Sigmoid colon (tissue), 6 donors: ENCODE measurements at regions not wholly inside any gene's neighbourhood (a gene's known extent, or its start where the extent isn't known, plus 50 kb on each side); places are given as distances from the start of the nearest gene placed in this dataset.

Experiments
- DNase-seq: peaks from one replicate; pipeline ENCODE4 v3.0.0-alpha.2; 2019
- H3K27ac ChIP-seq, 4 donors: fragments of 200-600 bp; sonication (generic); one replicate each; pipeline ENCODE4 v1.5.1; 2016 to 2019; ENCODE audit warnings: mild to moderate bottlenecking in 1 of 4
- H3K27me3 ChIP-seq, 3 donors: fragments of 200-600 bp; sonication (generic); one replicate each; pipeline ENCODE4 v1.5.1; 2019; ENCODE audit warnings: mild to moderate bottlenecking in 1 of 3
- H3K36me3 ChIP-seq, 4 donors: fragments of 200-600 bp; sonication (generic); one replicate each; pipeline ENCODE4 v1.5.1; 2016 to 2019
- H3K4me1 ChIP-seq, 4 donors: fragments of 200-600 bp; sonication (generic); one replicate each; pipeline ENCODE4 v1.5.1; 2017 to 2019
- H3K4me3 ChIP-seq, 4 donors: fragments of 200-600 bp; sonication (generic); one replicate each; pipeline ENCODE4 v1.5.1; 2017 to 2019; ENCODE audit warnings: mild to moderate bottlenecking in 2 of 4, moderate library complexity in 1 of 4
- H3K9me3 ChIP-seq, 4 donors: fragments of 200-600 bp in 3 of 4; sonication (generic) in 3 of 4; one replicate each; pipeline versions ENCODE4 v1.5.1 to v1.6.1; 2013 to 2019
- EP300 ChIP-seq, 4 donors: sonication (generic); formaldehyde crosslinking; IDR thresholded peaks; one replicate each; pipeline ENCODE4 v1.6.1; 2017; ENCODE audit warnings: antibody characterized with exemption in 4 of 4
- POLR2A ChIP-seq, 2 donors: fragments of 450-650 bp; IDR thresholded peaks; one replicate each; pipeline ENCODE4 v1.6.1; 2016; ENCODE audit warnings: antibody characterized with exemption in 2 of 2, mild to moderate bottlenecking in 2 of 2, moderate library complexity in 2 of 2
- POLR2AphosphoS5 ChIP-seq, 4 donors: sonication (generic); formaldehyde crosslinking; IDR thresholded peaks; one replicate each; pipeline ENCODE4 v1.6.1; 2017; ENCODE audit warnings: antibody characterized with exemption in 4 of 4
- WGBS, 2 donors: extraction: QIAGEN DNeasy Blood & Tissue Kit; methylation state at CpG; one replicate each; pipeline ENCODE4 v1.1.7; 2013; 5-methylcytosine and 5-hydroxymethylcytosine counted together
- intact Hi-C: fragments of 100-400 bp; cut with DNase I; formaldehyde crosslinking; loops from one replicate; pipeline ENCODE4 v1.15.1; 2023
- TF ChIP-seq, protein P1 (sequence below), 4 experiments: fragments of 450-650 bp in 3 of 4; fragments of 200-600 bp in 1 of 4; IDR thresholded peaks; one replicate each; pipeline ENCODE4 v1.5.1; 2016 to 2019; ENCODE audit warnings: antibody characterized with exemption in 4 of 4, mild to moderate bottlenecking in 3 of 4, moderate library complexity in 2 of 4
- donor health status: healthy with polysubstance abuse.
- donor health status: healthy.

DNA sequence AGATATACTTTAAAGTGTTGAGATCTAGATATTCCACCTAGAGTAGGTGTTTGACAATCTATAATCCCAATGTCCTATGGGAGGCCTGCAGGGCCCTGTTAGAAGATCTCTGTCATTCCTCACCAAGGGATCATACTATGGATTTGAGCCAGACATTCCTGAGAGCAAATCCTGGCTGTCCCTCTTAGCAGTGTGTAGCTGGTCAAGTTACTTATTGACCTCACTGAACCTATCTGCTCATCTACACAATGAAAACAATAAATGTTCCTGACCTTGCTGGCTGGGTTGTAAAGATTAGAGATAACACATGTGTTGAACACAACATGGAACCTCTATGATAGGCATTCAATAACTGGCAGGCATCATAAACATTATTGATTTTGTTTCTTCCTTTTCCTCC, 265.6 kb upstream of the ATP11B start:
- Histone ChIP-seq H3K4me1 (no peaks in the 10 kb centered on the region), H3K4me3 (no peak overlapping the region), H3K9me3 (no peaks in the 10 kb centered on the region), H3K36me3 (no peaks in the 10 kb centered on the region), H3K27me3 (no peaks in the 10 kb centered on the region), H3K27ac (no peak overlapping the region)
- DNase-seq, result no peak
- intact Hi-C loops, result no loop called here
- TF ChIP-seq POLR2AphosphoS5 (IDR thresholded peaks at IDR 0.05) (no peak), POLR2A (IDR thresholded peaks at IDR 0.05) (no peak), EP300 (IDR thresholded peaks at IDR 0.05) (no peak)
- TF ChIP-seq, protein P1, sequence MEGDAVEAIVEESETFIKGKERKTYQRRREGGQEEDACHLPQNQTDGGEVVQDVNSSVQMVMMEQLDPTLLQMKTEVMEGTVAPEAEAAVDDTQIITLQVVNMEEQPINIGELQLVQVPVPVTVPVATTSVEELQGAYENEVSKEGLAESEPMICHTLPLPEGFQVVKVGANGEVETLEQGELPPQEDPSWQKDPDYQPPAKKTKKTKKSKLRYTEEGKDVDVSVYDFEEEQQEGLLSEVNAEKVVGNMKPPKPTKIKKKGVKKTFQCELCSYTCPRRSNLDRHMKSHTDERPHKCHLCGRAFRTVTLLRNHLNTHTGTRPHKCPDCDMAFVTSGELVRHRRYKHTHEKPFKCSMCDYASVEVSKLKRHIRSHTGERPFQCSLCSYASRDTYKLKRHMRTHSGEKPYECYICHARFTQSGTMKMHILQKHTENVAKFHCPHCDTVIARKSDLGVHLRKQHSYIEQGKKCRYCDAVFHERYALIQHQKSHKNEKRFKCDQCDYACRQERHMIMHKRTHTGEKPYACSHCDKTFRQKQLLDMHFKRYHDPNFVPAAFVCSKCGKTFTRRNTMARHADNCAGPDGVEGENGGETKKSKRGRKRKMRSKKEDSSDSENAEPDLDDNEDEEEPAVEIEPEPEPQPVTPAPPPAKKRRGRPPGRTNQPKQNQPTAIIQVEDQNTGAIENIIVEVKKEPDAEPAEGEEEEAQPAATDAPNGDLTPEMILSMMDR (IDR thresholded peaks at IDR 0.05), result no peak

GRCh38 chr3:182530316-182530715, 263.0 kb upstream of the ATP11B start:
- no peaks in the 10 kb centered on the region for H3K27me3 ChIP-seq
- DNase-seq, result no peak
- 82 to 87% methylated on average over 3 of the region's 3 CpGs for WGBS, 2 donors
- H3K36me3 ChIP-seq, result no peaks in the 10 kb centered on the region
- H3K9me3 ChIP-seq, result no peaks in the 10 kb centered on the region
- intact Hi-C loops, result no loop called here
- no peak for TF ChIP-seq POLR2A (IDR thresholded peaks at IDR 0.05)
- no peak for TF ChIP-seq POLR2AphosphoS5 (IDR thresholded peaks at IDR 0.05)
- no peak for TF ChIP-seq EP300 (IDR thresholded peaks at IDR 0.05)
- TF ChIP-seq, protein P1 (IDR thresholded peaks at IDR 0.05), result no peak
- H3K4me1 ChIP-seq, result no peaks in the 10 kb centered on the region
- no peak overlapping the region for H3K4me3 ChIP-seq
- H3K27ac ChIP-seq, result no peak overlapping the region

DNA sequence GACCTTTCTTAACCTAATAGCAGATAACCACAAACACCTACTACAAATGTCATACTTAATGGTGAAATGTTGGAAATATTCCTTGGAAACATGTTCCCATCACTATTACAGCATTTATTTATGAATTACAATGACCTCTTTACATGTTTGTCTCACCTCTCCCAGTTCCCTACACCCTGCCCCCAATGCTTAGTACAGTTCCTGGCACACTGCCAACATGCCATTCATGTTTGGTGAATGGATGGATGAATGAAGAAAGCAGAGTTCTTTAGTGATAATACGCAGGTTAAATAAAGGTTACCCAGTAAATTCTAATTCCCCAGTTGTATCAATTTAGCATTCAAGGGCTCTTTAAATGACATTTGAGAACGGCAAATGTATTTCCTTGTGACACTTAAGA, 259.9 kb upstream of the ATP11B start:
- 67 to 80% methylated on average over 2 of the region's 2 CpGs for WGBS, 2 donors

GRCh38 chr3:182544542-182544941, 248.8 kb upstream of the ATP11B start:
- Histone ChIP-seq H3K9me3 (no peaks in the 10 kb centered on the region), H3K27me3 (no peaks in the 10 kb centered on the region), H3K27ac (no peak overlapping the region), H3K4me3 (no peak overlapping the region), H3K4me1 (no peaks in the 10 kb centered on the region), H3K36me3 (no peaks in the 10 kb centered on the region)
- TF ChIP-seq, protein P1 (IDR thresholded peaks at IDR 0.05), result no peak
- TF ChIP-seq POLR2A (IDR thresholded peaks at IDR 0.05) (no peak), POLR2AphosphoS5 (IDR thresholded peaks at IDR 0.05) (no peak), EP300 (IDR thresholded peaks at IDR 0.05) (no peak)
- intact Hi-C loops, result no loop called here
- DNase-seq, result no peak
- WGBS, 2 donors, result 65 to 90% methylated on average over 5 of the region's 5 CpGs

More for the DNA sequence above, 259.9 kb upstream of the ATP11B start:
- H3K27ac ChIP-seq, result no peak overlapping the region
- no peaks in the 10 kb centered on the region for H3K4me1 ChIP-seq
- intact Hi-C loops, result no loop called here
- H3K4me3 ChIP-seq, result no peak overlapping the region
- no peaks in the 10 kb centered on the region for H3K36me3 ChIP-seq
- no peak for DNase-seq
- TF ChIP-seq EP300 (IDR thresholded peaks at IDR 0.05) (no peak), POLR2AphosphoS5 (IDR thresholded peaks at IDR 0.05) (no peak)
- TF ChIP-seq, protein P1 (IDR thresholded peaks at IDR 0.05), result no peak
- no peaks in the 10 kb centered on the region for H3K27me3 ChIP-seq
- no peaks in the 10 kb centered on the region for H3K9me3 ChIP-seq

- TF ChIP-seq EP300 (IDR thresholded peaks at IDR 0.05) (no peak), POLR2A (IDR thresholded peaks at IDR 0.05) (no peak), POLR2AphosphoS5 (IDR thresholded peaks at IDR 0.05) (no peak)
- TF ChIP-seq, protein P1 (IDR thresholded peaks at IDR 0.05), result no peak
- Histone ChIP-seq H3K9me3 (peaks cover 0 to 11% (median 2%) of the 10 kb centered on the region in 4 donors), H3K4me3 (no peak overlapping the region), H3K27me3 (no peaks in the 10 kb centered on the region), H3K4me1 (no peaks in the 10 kb centered on the region), H3K27ac (no peak overlapping the region), H3K36me3 (no peaks in the 10 kb centered on the region)
- intact Hi-C loops, result no loop called here
- WGBS, 2 donors, result 66 to 84% methylated on average over 2 of the region's 2 CpGs
- no peak for DNase-seq
Observed at GRCh38 chr3:182562274-182562673, 231.0 kb upstream of the ATP11B start.
